DOHH2 (cell line): ENCODE measurements at regions not wholly inside any gene's neighbourhood (a gene's known extent, or its start where the extent isn't known, plus 50 kb on each side); places are given as distances from the start of the nearest gene placed in this dataset.

ENCODE experiments used
- H3F3A ChIP-seq: fragments of 200-600 bp; sonication (generic), shearing (Covaris generic); 2 replicates; pipeline ENCODE4 v1.6.0; 2016; ENCODE audit warnings: antibody characterized with exemption, mild to moderate bottlenecking; ENCODE audit not compliant: control insufficient read depth, insufficient read depth
- H3K27ac ChIP-seq: fragments of 200-600 bp; sonication (generic); 2 replicates; pipeline ENCODE4 v1.5.1; 2014; ENCODE audit warnings: low read depth, mild to moderate bottlenecking, low read length, moderate library complexity
- H3K27me3 ChIP-seq: fragments of 200-600 bp; sonication (generic); 2 replicates; pipeline ENCODE4 v1.6.1; 2014; ENCODE audit warnings: mild to moderate bottlenecking, low read length, mixed read lengths; ENCODE audit not compliant: control insufficient read depth
- H3K36me3 ChIP-seq: fragments of 200-600 bp; sonication (generic); 2 replicates; pipeline ENCODE4 v1.6.1; 2014; ENCODE audit warnings: mild to moderate bottlenecking, low read length, moderate library complexity, mixed read lengths; ENCODE audit not compliant: control insufficient read depth
- H3K4me1 ChIP-seq: fragments of 200-600 bp; sonication (generic); 2 replicates; pipeline ENCODE4 v1.6.1; 2014; ENCODE audit warnings: mild to moderate bottlenecking, low read length, mixed read lengths; ENCODE audit not compliant: control insufficient read depth
- H3K4me2 ChIP-seq: fragments of 200-600 bp; sonication (generic); 2 replicates; pipeline ENCODE4 v1.6.0; 2014; ENCODE audit warnings: mild to moderate bottlenecking, low read length, moderate library complexity
- H3K4me3 ChIP-seq: fragments of 200-600 bp; sonication (generic); 2 replicates; pipeline ENCODE4 v1.5.1; 2014; ENCODE audit warnings: mild to moderate bottlenecking, low read length, mixed read lengths
- H3K79me2 ChIP-seq: fragments of 200-600 bp; sonication (generic); 2 replicates; pipeline ENCODE4 v1.6.1; 2014; ENCODE audit warnings: mild to moderate bottlenecking, low read length, mixed read lengths; ENCODE audit not compliant: control insufficient read depth
- H3K9me2 ChIP-seq: fragments of 200-600 bp; sonication (generic); replicated peaks from 2 replicates; pipeline ENCODE4 v1.6.1; 2014; ENCODE audit warnings: mild to moderate bottlenecking, low read length, mixed read lengths; ENCODE audit not compliant: control insufficient read depth
- H3K9me3 ChIP-seq: fragments of 200-600 bp; sonication (generic); 2 replicates; pipeline ENCODE4 v1.6.1; 2014; ENCODE audit warnings: antibody characterized with exemption, low read length, mixed read lengths; ENCODE audit not compliant: control insufficient read depth, insufficient read depth
- H4K20me1 ChIP-seq: fragments of 200-600 bp; sonication (generic); 2 replicates; pipeline ENCODE4 v1.6.0; 2014; ENCODE audit warnings: low read depth, mild to moderate bottlenecking, antibody characterized with exemption, low read length, moderate library complexity; ENCODE audit not compliant: control insufficient read depth, insufficient read depth
- EZH2phosphoT487 ChIP-seq: fragments of 200-600 bp; sonication (generic); IDR thresholded peaks from 2 replicates; pipeline ENCODE4 v1.6.1; 2017; ENCODE audit warnings: borderline replicate concordance, mild to moderate bottlenecking, antibody characterized with exemption, low read length, moderate library complexity, mixed read lengths
- TF ChIP-seq, protein P1 (sequence below): fragments of 200-600 bp; sonication (generic); IDR thresholded peaks from one replicate; pipeline ENCODE4 v1.5.1; 2014; ENCODE audit warnings: antibody characterized with exemption, mild to moderate bottlenecking, low read depth, low read length; ENCODE audit not compliant: poor library complexity, severe bottlenecking

DNA sequence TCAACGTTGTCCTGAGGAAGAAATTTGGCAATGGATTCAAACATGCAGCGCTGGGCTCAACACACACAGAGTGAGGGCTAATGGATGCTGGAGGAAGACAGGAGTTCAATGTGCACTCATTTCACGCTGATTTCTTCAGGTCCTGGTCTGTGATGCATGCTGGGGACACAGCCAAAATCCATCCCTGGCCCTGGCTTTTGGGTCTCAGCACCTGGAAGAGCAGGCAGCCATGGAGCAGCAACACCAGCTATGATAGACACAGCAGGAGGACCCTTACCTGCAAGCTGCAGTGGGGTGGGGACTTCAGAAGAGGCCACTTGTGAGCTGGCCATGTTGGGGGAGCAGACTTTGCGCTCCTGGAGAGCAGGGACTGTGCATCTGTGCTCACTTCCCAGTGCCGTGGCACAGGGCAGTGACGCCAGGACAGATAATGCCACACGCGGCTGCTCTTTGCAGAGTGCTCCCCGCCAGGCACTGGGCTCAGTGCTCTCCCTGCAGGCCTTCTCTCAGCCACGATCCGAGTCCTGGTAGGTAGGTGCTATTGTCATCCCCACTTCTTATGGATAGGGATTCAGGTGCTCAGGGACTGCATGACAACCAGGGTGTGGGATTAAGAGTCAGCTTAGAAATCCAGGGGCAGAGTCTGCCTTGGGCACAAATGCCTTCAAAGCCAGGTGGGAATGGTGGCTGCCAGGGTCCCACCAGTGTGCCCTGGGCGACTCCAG, 138.8 kb upstream of the UNC5B start:
- Histone ChIP-seq H3K9me2 (no peaks in the 10 kb centered on the region), H3K4me3 (no peak overlapping the region), H3K27me3 (no peaks in the 10 kb centered on the region), H4K20me1 (no peaks in the 10 kb centered on the region), H3K4me1 (no peaks in the 10 kb centered on the region), H3K79me2 (no peaks in the 10 kb centered on the region), H3K9me3 (no peaks in the 10 kb centered on the region), H3K36me3 (no peaks in the 10 kb centered on the region), H3K4me2 (no peak overlapping the region), H3K27ac (no peak overlapping the region), H3F3A (no peaks in the 10 kb centered on the region)
- TF ChIP-seq, protein P1, sequence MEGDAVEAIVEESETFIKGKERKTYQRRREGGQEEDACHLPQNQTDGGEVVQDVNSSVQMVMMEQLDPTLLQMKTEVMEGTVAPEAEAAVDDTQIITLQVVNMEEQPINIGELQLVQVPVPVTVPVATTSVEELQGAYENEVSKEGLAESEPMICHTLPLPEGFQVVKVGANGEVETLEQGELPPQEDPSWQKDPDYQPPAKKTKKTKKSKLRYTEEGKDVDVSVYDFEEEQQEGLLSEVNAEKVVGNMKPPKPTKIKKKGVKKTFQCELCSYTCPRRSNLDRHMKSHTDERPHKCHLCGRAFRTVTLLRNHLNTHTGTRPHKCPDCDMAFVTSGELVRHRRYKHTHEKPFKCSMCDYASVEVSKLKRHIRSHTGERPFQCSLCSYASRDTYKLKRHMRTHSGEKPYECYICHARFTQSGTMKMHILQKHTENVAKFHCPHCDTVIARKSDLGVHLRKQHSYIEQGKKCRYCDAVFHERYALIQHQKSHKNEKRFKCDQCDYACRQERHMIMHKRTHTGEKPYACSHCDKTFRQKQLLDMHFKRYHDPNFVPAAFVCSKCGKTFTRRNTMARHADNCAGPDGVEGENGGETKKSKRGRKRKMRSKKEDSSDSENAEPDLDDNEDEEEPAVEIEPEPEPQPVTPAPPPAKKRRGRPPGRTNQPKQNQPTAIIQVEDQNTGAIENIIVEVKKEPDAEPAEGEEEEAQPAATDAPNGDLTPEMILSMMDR = no peak
- TF ChIP-seq EZH2phosphoT487 = no peak

- H3K4me1 ChIP-seq = no peaks in the 10 kb centered on the region
- no peaks in the 10 kb centered on the region for H3K36me3 ChIP-seq
- TF ChIP-seq EZH2phosphoT487 = no peak
- TF ChIP-seq, protein P1 = no peak
- H3K27me3 ChIP-seq = no peaks in the 10 kb centered on the region
- H3F3A ChIP-seq = no peaks in the 10 kb centered on the region
- no peaks in the 10 kb centered on the region for H3K9me2 ChIP-seq
- no peak overlapping the region for H3K4me3 ChIP-seq
- H3K4me2 ChIP-seq = no peak overlapping the region
- no peaks in the 10 kb centered on the region for H3K79me2 ChIP-seq
- H3K9me3 ChIP-seq = no peaks in the 10 kb centered on the region
- no peaks in the 10 kb centered on the region for H4K20me1 ChIP-seq
- no peak overlapping the region for H3K27ac ChIP-seq
Observed at GRCh38 chr10:71074176-71074755, 138.1 kb upstream of the UNC5B start.

- Histone ChIP-seq H3K27me3 (no peaks in the 10 kb centered on the region), H3K4me3 (no peak overlapping the region), H3K79me2 (no peaks in the 10 kb centered on the region), H3K9me2 (no peaks in the 10 kb centered on the region), H3K36me3 (no peaks in the 10 kb centered on the region), H3K9me3 (no peaks in the 10 kb centered on the region), H3F3A (no peaks in the 10 kb centered on the region), H3K4me2 (no peak overlapping the region), H3K4me1 (no peaks in the 10 kb centered on the region), H3K27ac (no peak overlapping the region), H4K20me1 (no peaks in the 10 kb centered on the region)
- TF ChIP-seq EZH2phosphoT487 = no peak
- TF ChIP-seq, protein P1 = no peak
Observed at GRCh38 chr10:71075086-71075758, 137.1 kb upstream of the UNC5B start.
